COR-L47 (cell line): ENCODE measurements at regions not wholly inside any gene's neighbourhood (a gene's known extent, or its start where the extent isn't known, plus 50 kb on each side); places are given as distances from the start of the nearest gene placed in this dataset.
"Not testable (repeated sequence)": the region's sequence is repeated elsewhere in the genome, so short reads cannot be mapped to it uniquely, and the experiment has no call there.

Experiments used
- DNase-seq: peaks from one replicate; lab custom pipeline; 2025; lab: John Stamatoyannopoulos, UW

- no peak for DNase-seq
These were observed 57.4 kb upstream of the PRSS16 start for GRCh38 chr6:27190126-27190525.

- not testable (repeated sequence) for DNase-seq
These were observed 53.0 kb upstream of the PRSS16 start for GRCh38 chr6:27194453-27194852.

DNA sequence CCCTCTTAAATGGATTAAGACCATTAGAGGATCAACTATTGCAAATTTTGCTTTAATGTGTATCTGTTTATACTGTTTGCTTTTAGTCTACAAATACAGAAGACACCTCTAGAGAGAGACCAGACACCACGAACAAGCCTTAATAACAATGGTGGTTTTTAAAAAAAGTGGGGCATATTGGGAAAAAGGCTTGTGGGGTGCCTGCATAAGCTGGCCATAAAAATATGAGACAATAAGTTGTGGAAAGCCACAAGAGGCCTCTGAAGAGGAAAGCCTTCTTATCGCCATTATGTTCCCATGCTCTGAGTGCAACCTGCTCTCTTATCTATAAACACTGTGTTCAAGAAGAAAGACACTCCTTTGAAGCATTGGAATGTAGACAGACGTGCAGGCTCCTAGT is 52.0 kb upstream of the PRSS16 start:
- not testable (repeated sequence) for DNase-seq
